Stimulated activated naive B cell treated with anti-CD40 and anti-IgM and Interleukin-4, amounts not matched to agents 10 μg/mL and 1 μg/mL and 100 μg/mL, for 72 hours (primary cell): ENCODE measurements at regions not wholly inside any gene's neighbourhood (a gene's known extent, or its start where the extent isn't known, plus 50 kb on each side); places are given as distances from the start of the nearest gene placed in this dataset.
"Not testable (repeated sequence)": the region's sequence is repeated elsewhere in the genome, so short reads cannot be mapped to it uniquely, and the experiment has no call there.

Experiments used
- ATAC-seq, 2 donors: fragments of 150-1000 bp; cut with Tn5 transposase; replicated peaks; 2 replicates each; pipeline ENCODE4 v1.10.0; 2021; ENCODE audit warnings: moderate library complexity in 1 of 2
- DNase-seq: peaks from one replicate; pipeline ENCODE4 v3.0.0; 2021
- H3K27ac Mint-ChIP-seq: one replicate; pipeline ENCODE4 v1.8.0; 2022; ENCODE audit warnings: mild to moderate bottlenecking, mixed read lengths
- H3K27me3 Mint-ChIP-seq, 2 donors: one replicate each; pipeline ENCODE4 v1.8.0; 2022; ENCODE audit warnings: mixed read lengths in 2 of 2
- H3K36me3 Mint-ChIP-seq, 2 donors: one replicate each; pipeline ENCODE4 v1.8.0; 2022; ENCODE audit warnings: mixed read lengths in 2 of 2, mild to moderate bottlenecking in 1 of 2
- H3K4me1 Mint-ChIP-seq, 2 donors: one replicate each; pipeline ENCODE4 v1.8.0; 2022; ENCODE audit warnings: mixed read lengths in 2 of 2, mild to moderate bottlenecking in 1 of 2
- H3K4me3 Mint-ChIP-seq, 2 donors: one replicate each; pipeline ENCODE4 v1.8.0; 2022; ENCODE audit warnings: mild to moderate bottlenecking in 2 of 2, mixed read lengths in 2 of 2, moderate library complexity in 1 of 2
- H3K9me3 Mint-ChIP-seq, 2 donors: one replicate each; pipeline ENCODE4 v1.8.0; 2022; ENCODE audit warnings: mixed read lengths in 2 of 2, mild to moderate bottlenecking in 1 of 2

GRCh38 chrX:10469-11458 is 270.4 kb upstream of the PLCXD1 start:
- DNase-seq, H3K4me1 Mint-ChIP-seq, H3K27me3 Mint-ChIP-seq, ATAC-seq, H3K4me3 Mint-ChIP-seq, H3K36me3 Mint-ChIP-seq, H3K9me3 Mint-ChIP-seq, H3K27ac Mint-ChIP-seq: not testable (repeated sequence)

GRCh38 chrX:13821-14443 is 267.2 kb upstream of the PLCXD1 start:
- not testable (repeated sequence) for H3K4me3 Mint-ChIP-seq, H3K36me3 Mint-ChIP-seq, H3K9me3 Mint-ChIP-seq, DNase-seq, H3K4me1 Mint-ChIP-seq, H3K27me3 Mint-ChIP-seq, H3K27ac Mint-ChIP-seq
- ATAC-seq = peak; percentile 58 to 80

DNA sequence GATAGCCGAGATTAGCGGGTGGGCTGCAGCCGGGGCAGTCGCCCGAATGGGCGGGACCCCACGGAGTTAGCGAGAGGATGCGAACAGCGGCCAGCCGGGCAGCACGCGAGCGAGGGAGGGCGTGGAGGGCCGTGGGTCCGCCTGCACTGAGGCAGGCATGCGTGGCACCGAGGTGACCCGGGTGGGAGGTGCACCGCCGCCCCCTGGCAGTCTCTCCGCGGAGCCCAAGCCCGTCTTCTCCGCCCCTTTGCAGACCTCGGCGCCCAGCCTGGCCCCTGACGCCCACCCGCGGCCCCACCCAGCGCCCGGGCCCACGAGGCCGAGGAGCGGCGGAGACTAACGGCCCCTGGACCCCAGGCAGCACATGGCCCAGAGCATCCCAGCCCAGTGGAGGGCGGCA is 266.7 kb upstream of the PLCXD1 start:
- not testable (repeated sequence) for H3K36me3 Mint-ChIP-seq, H3K27ac Mint-ChIP-seq, H3K27me3 Mint-ChIP-seq, H3K9me3 Mint-ChIP-seq, H3K4me1 Mint-ChIP-seq, ATAC-seq, H3K4me3 Mint-ChIP-seq, DNase-seq

DNA sequence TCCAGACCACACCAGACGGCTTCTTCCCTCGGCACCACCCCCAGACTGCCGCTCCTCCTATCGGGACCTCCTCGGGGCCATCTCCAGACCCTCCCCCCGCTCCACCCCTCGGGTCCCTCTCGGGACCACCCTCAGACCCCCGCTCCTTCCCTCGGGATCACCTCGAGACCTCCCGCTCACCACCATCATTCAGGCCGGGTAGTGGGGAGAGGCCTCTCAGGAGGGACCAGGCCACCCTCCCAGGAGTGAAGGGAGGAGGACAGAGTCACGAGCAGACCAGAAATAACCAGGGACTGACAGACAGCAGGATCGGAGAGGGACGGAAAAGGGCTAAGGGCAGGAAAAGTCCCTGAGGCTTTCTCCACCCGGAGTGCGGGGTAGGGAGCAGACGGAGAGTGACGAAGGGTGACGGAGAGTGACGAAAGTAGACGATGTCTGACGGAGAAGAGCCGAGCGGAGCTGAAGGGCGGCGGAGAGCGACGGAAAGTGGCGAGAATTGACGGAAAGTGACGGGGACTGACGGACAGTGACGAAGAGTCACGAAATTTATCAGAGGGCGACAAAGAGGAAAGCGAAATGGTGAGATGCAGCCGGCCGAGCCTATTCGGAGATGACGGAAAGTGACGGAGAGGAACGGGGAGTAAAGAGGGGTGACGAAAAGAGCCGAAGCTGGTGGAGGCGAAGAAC is 262.3 kb upstream of the PLCXD1 start:
- not testable (repeated sequence) for DNase-seq, H3K27ac Mint-ChIP-seq, H3K9me3 Mint-ChIP-seq, H3K36me3 Mint-ChIP-seq, H3K27me3 Mint-ChIP-seq, H3K4me1 Mint-ChIP-seq, H3K4me3 Mint-ChIP-seq
- ATAC-seq = peak; percentile 91 to 96

DNA sequence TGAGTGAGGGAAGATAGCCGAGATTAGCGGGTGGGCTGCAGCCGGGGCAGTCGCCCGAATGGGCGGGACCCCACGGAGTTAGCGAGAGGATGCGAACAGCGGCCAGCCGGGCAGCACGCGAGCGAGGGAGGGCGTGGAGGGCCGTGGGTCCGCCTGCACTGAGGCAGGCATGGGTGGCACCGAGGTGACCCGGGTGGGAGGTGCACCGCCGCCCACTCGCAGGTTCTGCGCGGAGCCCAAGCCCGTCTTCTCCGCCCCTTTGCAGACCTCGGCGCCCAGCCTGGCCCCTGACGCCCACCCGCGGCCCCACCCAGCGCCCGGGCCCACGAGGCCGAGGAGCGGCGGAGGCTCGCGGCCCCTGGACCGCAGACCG is 261.7 kb upstream of the PLCXD1 start:
- H3K27me3 Mint-ChIP-seq, H3K36me3 Mint-ChIP-seq: not testable (repeated sequence)
- peak; percentile 45 to 50 for ATAC-seq

GRCh38 chrX:19912-20571 is 261.1 kb upstream of the PLCXD1 start:
- Mint-ChIP-seq H3K4me1 (peaks cover 0 to 5% of the 10 kb centered on the region in 2 donors), H3K27ac (no peak overlapping the region), H3K4me3 (peak overlapping the region in 1 of 2 donors; percentile 85), H3K9me3 (no peaks in the 10 kb centered on the region), H3K27me3 (no peaks in the 10 kb centered on the region), H3K36me3 (no peaks in the 10 kb centered on the region)
- ATAC-seq = peak in 1 of 2 donors; percentile 15
- DNase-seq = no peak

More for the DNA sequence above, 261.7 kb upstream of the PLCXD1 start:
- not testable (repeated sequence) for H3K9me3 Mint-ChIP-seq, H3K4me3 Mint-ChIP-seq, H3K27ac Mint-ChIP-seq, H3K4me1 Mint-ChIP-seq, DNase-seq

DNA sequence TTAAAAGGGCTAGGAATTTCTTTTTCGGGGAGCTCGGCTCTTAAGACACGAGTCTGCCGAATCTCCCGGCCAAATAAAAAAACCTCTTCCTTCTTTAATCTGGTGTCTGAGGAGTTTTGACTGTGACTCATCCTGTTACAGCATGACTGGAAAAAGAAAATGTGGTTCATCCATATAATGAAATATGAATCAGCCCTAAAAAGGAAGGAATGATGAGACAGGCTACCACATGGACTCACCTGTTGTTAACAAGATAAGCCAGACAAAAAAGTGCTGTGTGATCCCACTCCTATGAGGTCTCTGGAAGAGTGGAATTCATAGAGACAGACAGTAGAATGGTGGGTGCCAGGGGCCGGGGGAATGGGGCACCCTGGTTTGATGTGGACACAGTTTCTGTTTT is 257.0 kb upstream of the PLCXD1 start:
- H3K9me3 Mint-ChIP-seq, H3K4me1 Mint-ChIP-seq, H3K4me3 Mint-ChIP-seq, H3K27ac Mint-ChIP-seq, ATAC-seq, DNase-seq, H3K36me3 Mint-ChIP-seq, H3K27me3 Mint-ChIP-seq: not testable (repeated sequence)
